ENCODE measurements at regions not wholly inside any gene's neighbourhood (a gene's known extent, or its start where the extent isn't known, plus 50 kb on each side); places are given as distances from the start of the nearest gene placed in this dataset.

- TF ChIP-seq ZSCAN20 (CRISPR knock-in tag; IDR thresholded peaks at IDR 0.05) (no peak), SMC3 (IDR thresholded peaks at IDR 0.05) (no peak), POLR2A (IDR thresholded peaks at IDR 0.05; ENCODE audit: low read length) (no peak), JUNB (IDR thresholded peaks at IDR 0.05) (no peak), MAFK (IDR thresholded peaks at IDR 0.05; ENCODE audit: partially characterized antibody) (no peak), ESRRA (IDR thresholded peaks at IDR 0.05; ENCODE audit: borderline replicate concordance, low read length) (no peak), RNF2 (IDR thresholded peaks at IDR 0.05; ENCODE audit: borderline replicate concordance, low read depth) (no peak)
- TF ChIP-seq, protein P1, sequence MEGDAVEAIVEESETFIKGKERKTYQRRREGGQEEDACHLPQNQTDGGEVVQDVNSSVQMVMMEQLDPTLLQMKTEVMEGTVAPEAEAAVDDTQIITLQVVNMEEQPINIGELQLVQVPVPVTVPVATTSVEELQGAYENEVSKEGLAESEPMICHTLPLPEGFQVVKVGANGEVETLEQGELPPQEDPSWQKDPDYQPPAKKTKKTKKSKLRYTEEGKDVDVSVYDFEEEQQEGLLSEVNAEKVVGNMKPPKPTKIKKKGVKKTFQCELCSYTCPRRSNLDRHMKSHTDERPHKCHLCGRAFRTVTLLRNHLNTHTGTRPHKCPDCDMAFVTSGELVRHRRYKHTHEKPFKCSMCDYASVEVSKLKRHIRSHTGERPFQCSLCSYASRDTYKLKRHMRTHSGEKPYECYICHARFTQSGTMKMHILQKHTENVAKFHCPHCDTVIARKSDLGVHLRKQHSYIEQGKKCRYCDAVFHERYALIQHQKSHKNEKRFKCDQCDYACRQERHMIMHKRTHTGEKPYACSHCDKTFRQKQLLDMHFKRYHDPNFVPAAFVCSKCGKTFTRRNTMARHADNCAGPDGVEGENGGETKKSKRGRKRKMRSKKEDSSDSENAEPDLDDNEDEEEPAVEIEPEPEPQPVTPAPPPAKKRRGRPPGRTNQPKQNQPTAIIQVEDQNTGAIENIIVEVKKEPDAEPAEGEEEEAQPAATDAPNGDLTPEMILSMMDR (IDR thresholded peaks at IDR 0.05): no peak
- TF ChIP-seq, protein P2, sequence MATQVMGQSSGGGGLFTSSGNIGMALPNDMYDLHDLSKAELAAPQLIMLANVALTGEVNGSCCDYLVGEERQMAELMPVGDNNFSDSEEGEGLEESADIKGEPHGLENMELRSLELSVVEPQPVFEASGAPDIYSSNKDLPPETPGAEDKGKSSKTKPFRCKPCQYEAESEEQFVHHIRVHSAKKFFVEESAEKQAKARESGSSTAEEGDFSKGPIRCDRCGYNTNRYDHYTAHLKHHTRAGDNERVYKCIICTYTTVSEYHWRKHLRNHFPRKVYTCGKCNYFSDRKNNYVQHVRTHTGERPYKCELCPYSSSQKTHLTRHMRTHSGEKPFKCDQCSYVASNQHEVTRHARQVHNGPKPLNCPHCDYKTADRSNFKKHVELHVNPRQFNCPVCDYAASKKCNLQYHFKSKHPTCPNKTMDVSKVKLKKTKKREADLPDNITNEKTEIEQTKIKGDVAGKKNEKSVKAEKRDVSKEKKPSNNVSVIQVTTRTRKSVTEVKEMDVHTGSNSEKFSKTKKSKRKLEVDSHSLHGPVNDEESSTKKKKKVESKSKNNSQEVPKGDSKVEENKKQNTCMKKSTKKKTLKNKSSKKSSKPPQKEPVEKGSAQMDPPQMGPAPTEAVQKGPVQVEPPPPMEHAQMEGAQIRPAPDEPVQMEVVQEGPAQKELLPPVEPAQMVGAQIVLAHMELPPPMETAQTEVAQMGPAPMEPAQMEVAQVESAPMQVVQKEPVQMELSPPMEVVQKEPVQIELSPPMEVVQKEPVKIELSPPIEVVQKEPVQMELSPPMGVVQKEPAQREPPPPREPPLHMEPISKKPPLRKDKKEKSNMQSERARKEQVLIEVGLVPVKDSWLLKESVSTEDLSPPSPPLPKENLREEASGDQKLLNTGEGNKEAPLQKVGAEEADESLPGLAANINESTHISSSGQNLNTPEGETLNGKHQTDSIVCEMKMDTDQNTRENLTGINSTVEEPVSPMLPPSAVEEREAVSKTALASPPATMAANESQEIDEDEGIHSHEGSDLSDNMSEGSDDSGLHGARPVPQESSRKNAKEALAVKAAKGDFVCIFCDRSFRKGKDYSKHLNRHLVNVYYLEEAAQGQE (IDR thresholded peaks at IDR 0.05): no peak
- TF ChIP-seq, protein P3, sequence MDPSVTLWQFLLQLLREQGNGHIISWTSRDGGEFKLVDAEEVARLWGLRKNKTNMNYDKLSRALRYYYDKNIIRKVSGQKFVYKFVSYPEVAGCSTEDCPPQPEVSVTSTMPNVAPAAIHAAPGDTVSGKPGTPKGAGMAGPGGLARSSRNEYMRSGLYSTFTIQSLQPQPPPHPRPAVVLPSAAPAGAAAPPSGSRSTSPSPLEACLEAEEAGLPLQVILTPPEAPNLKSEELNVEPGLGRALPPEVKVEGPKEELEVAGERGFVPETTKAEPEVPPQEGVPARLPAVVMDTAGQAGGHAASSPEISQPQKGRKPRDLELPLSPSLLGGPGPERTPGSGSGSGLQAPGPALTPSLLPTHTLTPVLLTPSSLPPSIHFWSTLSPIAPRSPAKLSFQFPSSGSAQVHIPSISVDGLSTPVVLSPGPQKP (IDR thresholded peaks at IDR 0.05; ENCODE audit: low read depth, low read length): no peak
- TF ChIP-seq, protein P4, sequence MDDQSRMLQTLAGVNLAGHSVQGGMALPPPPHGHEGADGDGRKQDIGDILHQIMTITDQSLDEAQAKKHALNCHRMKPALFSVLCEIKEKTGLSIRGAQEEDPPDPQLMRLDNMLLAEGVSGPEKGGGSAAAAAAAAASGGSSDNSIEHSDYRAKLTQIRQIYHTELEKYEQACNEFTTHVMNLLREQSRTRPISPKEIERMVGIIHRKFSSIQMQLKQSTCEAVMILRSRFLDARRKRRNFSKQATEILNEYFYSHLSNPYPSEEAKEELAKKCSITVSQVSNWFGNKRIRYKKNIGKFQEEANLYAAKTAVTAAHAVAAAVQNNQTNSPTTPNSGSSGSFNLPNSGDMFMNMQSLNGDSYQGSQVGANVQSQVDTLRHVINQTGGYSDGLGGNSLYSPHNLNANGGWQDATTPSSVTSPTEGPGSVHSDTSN (IDR thresholded peaks at IDR 0.05): no peak
These were observed 115.5 kb upstream of the IRX5 start for GRCh38 chr16:54815177-54815576.

Data from A549 (cell line).